HEK293 (cell line): ENCODE measurements at regions not wholly inside any gene's neighbourhood (a gene's known extent, or its start where the extent isn't known, plus 50 kb on each side); places are given as distances from the start of the nearest gene placed in this dataset.
A peak's percentile ranks its signal among the peaks of the same experiment; 100 is the strongest.

ENCODE experiments used
- CTCF ChIA-PET: fragments of 350-600 bp; formaldehyde crosslinking; extraction: SDS; loops from one replicate; lab custom pipeline; 2021; ENCODE audit warnings: antibody characterized with exemption; lab: Yijun Ruan, JAX
- POLR2A ChIA-PET: fragments of 300-600 bp; formaldehyde crosslinking; extraction: SDS; loops from one replicate; lab custom pipeline; 2020; ENCODE audit warnings: antibody characterized with exemption, inconsistent platforms; lab: Yijun Ruan, JAX
- H3K27ac ChIP-seq: fragments of 200-500 bp; sonication (Bioruptor generic); 2 replicates; pipeline ENCODE4 v1.5.1; 2014; ENCODE audit warnings: low read depth, low read length, control low read depth, inconsistent platforms; ENCODE audit errors: extremely low read depth
- H3K36me3 ChIP-seq, 2 experiments: fragments of 200-500 bp in 1 of 2; sonication (Bioruptor generic) in 1 of 2; 1 replicate in 1 of 2; 2 replicates in 1 of 2; pipeline ENCODE4 v1.5.1; 2014 to 2017; ENCODE audit warnings: inconsistent platforms in 2 of 2, low read length in 2 of 2; ENCODE audit not compliant: control insufficient read depth in 2 of 2, insufficient read depth in 1 of 2
- H3K4me1 ChIP-seq: fragments of 200-500 bp; sonication (Bioruptor generic); 2 replicates; pipeline ENCODE4 v1.5.1; 2014; ENCODE audit warnings: mild to moderate bottlenecking, low read length, inconsistent platforms; ENCODE audit not compliant: control insufficient read depth, insufficient read depth
- H3K4me3 ChIP-seq: 2 replicates; pipeline ENCODE4 v1.5.1; 2011; ENCODE audit warnings: low read depth, mild to moderate bottlenecking, control low read depth, low read length, moderate library complexity
- H3K9me3 ChIP-seq: fragments of 200-500 bp; sonication (Bioruptor generic); 2 replicates; pipeline ENCODE4 v1.5.1; 2014; ENCODE audit warnings: low read depth, low read length, inconsistent platforms; ENCODE audit not compliant: control insufficient read depth, insufficient read depth
- HIC1 ChIP-seq: fragments of 450-650 bp; formaldehyde crosslinking; IDR thresholded peaks from 2 replicates; pipeline ENCODE4 v1.5.1; 2016; ENCODE audit warnings: missing biosample characterization, missing genetic modification characterization
- MYNN ChIP-seq: fragments of 450-650 bp; formaldehyde crosslinking; IDR thresholded peaks from 2 replicates; pipeline ENCODE4 v1.5.1; 2016; ENCODE audit warnings: missing biosample characterization, missing genetic modification characterization, borderline replicate concordance
- MZF1 ChIP-seq: fragments of 450-650 bp; formaldehyde crosslinking; IDR thresholded peaks from 2 replicates; pipeline ENCODE4 v1.5.1; 2017; ENCODE audit warnings: missing biosample characterization, missing genetic modification characterization, borderline replicate concordance
- YY2 ChIP-seq: fragments of 450-650 bp; formaldehyde crosslinking; IDR thresholded peaks from 2 replicates; pipeline ENCODE4 v1.5.1; 2016; ENCODE audit warnings: missing biosample characterization, missing genetic modification characterization
- ZBTB17 ChIP-seq: fragments of 450-650 bp; formaldehyde crosslinking; IDR thresholded peaks from 2 replicates; pipeline ENCODE4 v1.5.1; 2016; ENCODE audit warnings: missing biosample characterization, missing genetic modification characterization
- ZBTB49 ChIP-seq: fragments of 450-650 bp; formaldehyde crosslinking; IDR thresholded peaks from 2 replicates; pipeline ENCODE4 v1.5.1; 2016; ENCODE audit warnings: missing biosample characterization, missing genetic modification characterization, low read depth
- ZNF529 ChIP-seq: fragments of 450-650 bp; formaldehyde crosslinking; IDR thresholded peaks from 2 replicates; pipeline ENCODE4 v1.5.1; 2017; ENCODE audit warnings: missing genetic modification characterization, missing biosample characterization; ENCODE audit not compliant: insufficient replicate concordance
- ZNF600 ChIP-seq: fragments of 450-650 bp; formaldehyde crosslinking; IDR thresholded peaks from 2 replicates; pipeline ENCODE4 v1.5.1; 2016; ENCODE audit warnings: missing biosample characterization, missing genetic modification characterization
- ZNF654 ChIP-seq: fragments of 450-650 bp; formaldehyde crosslinking; IDR thresholded peaks from 2 replicates; pipeline ENCODE4 v1.5.1; 2016; ENCODE audit warnings: low read depth, missing biosample characterization, missing genetic modification characterization
- ZNF670 ChIP-seq: fragments of 450-650 bp; formaldehyde crosslinking; IDR thresholded peaks from 2 replicates; pipeline ENCODE4 v1.5.1; 2016; ENCODE audit warnings: missing biosample characterization, missing genetic modification characterization, low read depth
- ZNF843 ChIP-seq: fragments of 450-650 bp; formaldehyde crosslinking; IDR thresholded peaks from 2 replicates; pipeline ENCODE4 v1.5.1; 2016; ENCODE audit warnings: missing biosample characterization, missing genetic modification characterization
- ZSCAN16 ChIP-seq: fragments of 450-650 bp; formaldehyde crosslinking; IDR thresholded peaks from 2 replicates; pipeline ENCODE4 v1.5.1; 2016; ENCODE audit warnings: missing biosample characterization, missing genetic modification characterization
- ZSCAN23 ChIP-seq: fragments of 450-650 bp; formaldehyde crosslinking; IDR thresholded peaks from 2 replicates; pipeline ENCODE4 v1.5.1; 2016; ENCODE audit warnings: missing biosample characterization, missing genetic modification characterization
- ZXDB ChIP-seq: fragments of 450-650 bp; formaldehyde crosslinking; IDR thresholded peaks from 2 replicates; pipeline ENCODE4 v1.5.1; 2016; ENCODE audit warnings: missing biosample characterization, missing genetic modification characterization
- TF ChIP-seq, protein P1 (sequence below): fragments of 450-650 bp; formaldehyde crosslinking; IDR thresholded peaks from 2 replicates; pipeline ENCODE4 v1.5.1; 2016; ENCODE audit warnings: missing biosample characterization, missing genetic modification characterization, borderline replicate concordance
- TF ChIP-seq, protein P2 (sequence below): fragments of 450-650 bp; IDR thresholded peaks from 2 replicates; pipeline ENCODE4 v1.5.1; 2018; ENCODE audit warnings: missing biosample characterization, missing genetic modification characterization

GRCh38 chr3:117610156-117610555, 900.6 kb downstream of the TUSC7 start:
- Histone ChIP-seq H3K36me3 (no peaks in the 10 kb centered on the region), H3K27ac (no peak overlapping the region), H3K4me1 (peaks cover 6% of the 10 kb centered on the region), H3K9me3 (no peaks in the 10 kb centered on the region), H3K4me3 (no peak overlapping the region)
- ChIA-PET POLR2A (no interaction called here), CTCF (no interaction called here)
- TF ChIP-seq ZNF600 (tag by site-specific recombination): no peak
- no peak for TF ChIP-seq HIC1 (tag by site-specific recombination)
- no peak for TF ChIP-seq ZNF654 (tag by site-specific recombination)
- TF ChIP-seq ZBTB49 (tag by site-specific recombination): no peak
- TF ChIP-seq, protein P1, sequence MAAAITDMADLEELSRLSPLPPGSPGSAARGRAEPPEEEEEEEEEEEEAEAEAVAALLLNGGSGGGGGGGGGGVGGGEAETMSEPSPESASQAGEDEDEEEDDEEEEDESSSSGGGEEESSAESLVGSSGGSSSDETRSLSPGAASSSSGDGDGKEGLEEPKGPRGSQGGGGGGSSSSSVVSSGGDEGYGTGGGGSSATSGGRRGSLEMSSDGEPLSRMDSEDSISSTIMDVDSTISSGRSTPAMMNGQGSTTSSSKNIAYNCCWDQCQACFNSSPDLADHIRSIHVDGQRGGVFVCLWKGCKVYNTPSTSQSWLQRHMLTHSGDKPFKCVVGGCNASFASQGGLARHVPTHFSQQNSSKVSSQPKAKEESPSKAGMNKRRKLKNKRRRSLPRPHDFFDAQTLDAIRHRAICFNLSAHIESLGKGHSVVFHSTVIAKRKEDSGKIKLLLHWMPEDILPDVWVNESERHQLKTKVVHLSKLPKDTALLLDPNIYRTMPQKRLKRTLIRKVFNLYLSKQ (tag by site-specific recombination): no peak
- TF ChIP-seq MYNN (tag by site-specific recombination): no peak

GRCh38 chr3:117611211-117611610, 901.6 kb downstream of the TUSC7 start:
- H3K4me1 ChIP-seq: peaks cover 6% of the 10 kb centered on the region
- H3K27ac ChIP-seq: no peak overlapping the region
- TF ChIP-seq ZSCAN16 (tag by site-specific recombination) (no peak), ZNF529 (no peak), ZBTB17 (tag by site-specific recombination) (no peak), ZNF670 (tag by site-specific recombination) (no peak), MZF1 (tag by site-specific recombination) (peak; percentile 79; the same call in 1 of the 2 replicates), ZXDB (tag by site-specific recombination) (0 out of 2 replicates have a peak, but pooled peaks have one; percentile 29), ZNF843 (tag by site-specific recombination) (no peak), ZSCAN23 (no peak), YY2 (tag by site-specific recombination) (no peak)
- TF ChIP-seq, protein P2, sequence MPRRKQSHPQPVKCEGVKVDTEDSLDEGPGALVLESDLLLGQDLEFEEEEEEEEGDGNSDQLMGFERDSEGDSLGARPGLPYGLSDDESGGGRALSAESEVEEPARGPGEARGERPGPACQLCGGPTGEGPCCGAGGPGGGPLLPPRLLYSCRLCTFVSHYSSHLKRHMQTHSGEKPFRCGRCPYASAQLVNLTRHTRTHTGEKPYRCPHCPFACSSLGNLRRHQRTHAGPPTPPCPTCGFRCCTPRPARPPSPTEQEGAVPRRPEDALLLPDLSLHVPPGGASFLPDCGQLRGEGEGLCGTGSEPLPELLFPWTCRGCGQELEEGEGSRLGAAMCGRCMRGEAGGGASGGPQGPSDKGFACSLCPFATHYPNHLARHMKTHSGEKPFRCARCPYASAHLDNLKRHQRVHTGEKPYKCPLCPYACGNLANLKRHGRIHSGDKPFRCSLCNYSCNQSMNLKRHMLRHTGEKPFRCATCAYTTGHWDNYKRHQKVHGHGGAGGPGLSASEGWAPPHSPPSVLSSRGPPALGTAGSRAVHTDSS (tag by site-specific recombination): no peak
- CTCF ChIA-PET: no interaction called here
- no peaks in the 10 kb centered on the region for H3K36me3 ChIP-seq
- H3K9me3 ChIP-seq: no peaks in the 10 kb centered on the region
- H3K4me3 ChIP-seq: no peak overlapping the region
- POLR2A ChIA-PET: no interaction called here
